Activated T-helper 2 cell treated with anti-CD3 and anti-CD28 coated beads, Interferon-gamma antibody, Interleukin-2, Interleukin-4, amounts not matched to agents 10 μg/mL and 5 μg/mL and 100 μg/mL, durations not matched to agents 14 hours and 24 hours and 36 hours (primary cell): ENCODE measurements at regions not wholly inside any gene's neighbourhood (a gene's known extent, or its start where the extent isn't known, plus 50 kb on each side); places are given as distances from the start of the nearest gene placed in this dataset.

ENCODE experiments used
- DNase-seq: peaks from one replicate; pipeline ENCODE4 v3.0.0; 2021; ENCODE audit warnings: low spot score
- H3K27ac Mint-ChIP-seq: one replicate; pipeline ENCODE4 v1.8.0; 2021; ENCODE audit warnings: mixed read lengths
- H3K27me3 Mint-ChIP-seq: one replicate; pipeline ENCODE4 v1.8.0; 2021; ENCODE audit warnings: low read depth, mixed read lengths
- H3K36me3 Mint-ChIP-seq: one replicate; pipeline ENCODE4 v1.8.0; 2021; ENCODE audit warnings: low read depth, mixed read lengths
- H3K4me1 Mint-ChIP-seq: one replicate; pipeline ENCODE4 v1.8.0; 2021; ENCODE audit warnings: low read depth, mixed read lengths
- H3K4me3 Mint-ChIP-seq: one replicate; pipeline ENCODE4 v1.8.0; 2021; ENCODE audit warnings: low read depth, mild to moderate bottlenecking, moderate library complexity, mixed read lengths
- H3K9me3 Mint-ChIP-seq: one replicate; pipeline ENCODE4 v1.8.0; 2021; ENCODE audit warnings: mixed read lengths
- intact Hi-C: fragments of 100-400 bp; cut with micrococcal nuclease; formaldehyde crosslinking; loops from one replicate; pipeline ENCODE4 v1.15.1; 2023

DNA sequence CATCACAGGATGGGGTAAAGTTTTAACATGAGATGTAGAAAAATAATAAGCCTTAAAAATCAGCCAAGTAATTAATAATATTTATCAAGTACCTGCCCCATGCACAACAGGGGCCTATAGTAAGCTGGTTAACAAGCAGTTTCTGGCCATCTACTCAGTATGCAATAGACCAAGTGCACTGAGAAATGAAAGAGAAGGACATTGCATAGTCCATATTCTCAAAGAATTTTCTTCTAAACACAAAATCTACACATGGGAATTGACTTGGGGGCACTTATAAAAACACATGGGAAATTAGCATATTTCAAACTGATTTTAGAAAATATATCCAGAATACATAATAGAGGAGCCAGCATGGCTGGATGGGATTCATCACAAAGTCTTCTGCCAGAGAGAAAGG lies 109.5 kb downstream of the DIO2 start:
- no peak for DNase-seq
- H3K27me3 Mint-ChIP-seq, result no peaks in the 10 kb centered on the region
- H3K9me3 Mint-ChIP-seq, result peaks cover 6% of the 10 kb centered on the region
- H3K4me1 Mint-ChIP-seq, result no peaks in the 10 kb centered on the region
- H3K36me3 Mint-ChIP-seq, result no peaks in the 10 kb centered on the region
- no peak overlapping the region for H3K27ac Mint-ChIP-seq
- intact Hi-C loops, result no loop called here
- H3K4me3 Mint-ChIP-seq, result no peak overlapping the region

DNA sequence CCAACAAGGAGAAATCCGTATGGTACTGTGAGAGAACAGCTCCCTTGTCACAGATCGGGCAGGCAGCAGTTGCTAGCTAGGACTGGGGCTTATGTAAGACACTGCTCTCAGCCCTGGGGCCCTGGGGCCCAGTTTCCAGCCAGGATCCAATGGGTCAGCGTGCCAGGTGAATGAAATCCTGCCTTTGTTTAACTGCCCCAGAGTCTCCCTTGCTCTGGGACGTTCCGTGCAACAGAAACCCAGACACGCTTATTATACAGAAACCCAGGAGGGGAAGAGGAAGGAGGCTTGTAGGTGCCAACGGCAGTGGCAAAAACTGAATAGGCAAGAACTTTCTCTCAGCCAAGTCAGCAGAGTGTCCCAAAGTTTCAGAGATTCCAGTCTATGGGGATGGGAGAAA lies 110.6 kb downstream of the DIO2 start:
- Mint-ChIP-seq H3K9me3 (peaks cover 7% of the 10 kb centered on the region), H3K36me3 (no peaks in the 10 kb centered on the region), H3K27ac (no peak overlapping the region), H3K4me1 (no peaks in the 10 kb centered on the region), H3K4me3 (no peak overlapping the region), H3K27me3 (no peaks in the 10 kb centered on the region)
- no peak for DNase-seq
- intact Hi-C loops, result no loop called here

DNA sequence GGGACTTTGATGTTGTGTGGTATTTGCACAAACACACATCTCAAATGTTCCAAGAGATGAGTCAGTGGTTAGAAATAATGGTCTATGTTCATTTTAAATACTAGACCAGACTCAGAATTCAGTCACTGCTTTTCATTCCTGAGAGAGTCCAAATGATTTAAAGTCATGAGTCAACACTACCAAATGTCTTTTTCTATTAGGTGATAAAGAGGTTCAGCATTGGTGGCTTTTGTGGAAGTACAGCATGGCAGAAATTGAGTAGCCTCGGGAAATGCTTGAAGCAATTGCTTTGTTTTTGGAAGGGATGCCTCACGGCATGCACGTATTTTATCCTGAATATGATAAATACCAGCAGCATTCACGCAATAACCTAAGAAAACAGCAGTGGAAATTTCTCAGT lies 115.7 kb downstream of the DIO2 start:
- intact Hi-C loops, result no loop called here
- H3K4me1 Mint-ChIP-seq, result no peaks in the 10 kb centered on the region
- H3K4me3 Mint-ChIP-seq, result no peak overlapping the region
- no peak overlapping the region for H3K27ac Mint-ChIP-seq
- H3K27me3 Mint-ChIP-seq, result no peaks in the 10 kb centered on the region
- no peak for DNase-seq
- no peaks in the 10 kb centered on the region for H3K36me3 Mint-ChIP-seq
- H3K9me3 Mint-ChIP-seq, result peaks cover 7% of the 10 kb centered on the region

DNA sequence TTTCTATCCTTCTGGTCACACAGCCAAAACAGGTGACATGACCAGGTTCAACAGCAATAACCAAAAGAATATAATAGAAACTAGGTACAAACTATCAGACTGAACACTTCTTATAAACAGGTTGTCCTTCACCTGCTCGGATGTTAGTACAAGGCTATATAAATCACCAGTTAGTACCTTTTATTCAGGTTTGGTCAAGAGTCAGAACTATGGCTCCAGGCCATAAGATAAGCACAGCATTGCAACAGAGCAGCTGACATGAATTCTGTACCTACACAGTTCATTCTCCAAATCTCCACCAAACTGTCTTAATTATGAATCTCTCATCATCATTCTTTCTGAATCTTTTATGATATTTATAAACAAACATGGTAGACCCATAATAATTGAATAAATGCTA lies 123.9 kb downstream of the DIO2 start:
- Mint-ChIP-seq H3K27me3 (no peaks in the 10 kb centered on the region), H3K27ac (no peak overlapping the region), H3K9me3 (peaks cover 26% of the 10 kb centered on the region), H3K4me3 (no peak overlapping the region), H3K36me3 (no peaks in the 10 kb centered on the region), H3K4me1 (no peaks in the 10 kb centered on the region)
- intact Hi-C loops, result no loop called here
- no peak for DNase-seq

DNA sequence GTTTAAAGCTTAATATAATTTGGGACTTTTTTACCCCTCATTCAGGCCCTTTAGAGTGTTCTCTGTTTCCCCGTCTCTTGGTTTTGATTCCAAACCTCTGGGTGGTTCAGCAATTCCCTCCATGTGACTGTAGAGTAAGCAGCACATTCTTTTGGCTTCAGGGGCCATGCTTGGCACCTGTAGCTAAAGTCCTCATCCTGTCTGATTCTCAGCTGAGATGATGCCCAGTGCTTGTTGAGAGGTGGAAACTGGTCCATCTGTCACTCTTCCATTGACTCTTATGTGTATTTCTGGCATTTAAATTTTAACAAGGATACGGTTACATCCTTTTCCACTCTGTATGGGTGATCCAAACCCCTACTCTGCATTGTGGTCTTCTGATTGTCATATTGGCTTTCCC lies 127.1 kb downstream of the DIO2 start:
- no peak overlapping the region for H3K4me3 Mint-ChIP-seq
- H3K27ac Mint-ChIP-seq, result no peak overlapping the region
- no peaks in the 10 kb centered on the region for H3K36me3 Mint-ChIP-seq
- DNase-seq, result no peak
- peaks cover 29% of the 10 kb centered on the region for H3K9me3 Mint-ChIP-seq
- H3K4me1 Mint-ChIP-seq, result no peaks in the 10 kb centered on the region
- intact Hi-C loops, result no loop called here
- H3K27me3 Mint-ChIP-seq, result no peaks in the 10 kb centered on the region

DNA sequence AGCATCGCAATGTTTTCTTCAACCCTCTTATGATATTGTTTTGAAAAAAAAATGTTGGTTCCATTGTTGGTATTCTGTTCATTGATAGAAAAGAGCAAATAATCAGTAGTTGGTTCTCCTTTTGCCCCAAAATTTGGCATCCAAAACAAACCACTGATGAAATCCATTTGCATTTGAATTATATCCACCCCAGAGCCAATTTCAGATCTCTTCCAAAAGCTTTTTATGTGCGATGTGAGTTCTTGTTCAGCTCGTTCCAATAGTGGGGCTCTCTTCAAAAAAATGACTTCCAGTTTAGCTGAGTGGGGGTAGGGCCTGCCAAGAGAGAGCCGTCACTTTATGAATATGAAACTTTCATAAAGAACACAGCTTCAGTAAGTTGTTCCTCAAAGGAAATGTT lies 130.7 kb downstream of the DIO2 start:
- Mint-ChIP-seq H3K36me3 (no peaks in the 10 kb centered on the region), H3K27ac (no peak overlapping the region), H3K4me3 (no peak overlapping the region), H3K27me3 (no peaks in the 10 kb centered on the region), H3K9me3 (peaks cover 32% of the 10 kb centered on the region), H3K4me1 (no peaks in the 10 kb centered on the region)
- no peak for DNase-seq
- intact Hi-C loops, result no loop called here

DNA sequence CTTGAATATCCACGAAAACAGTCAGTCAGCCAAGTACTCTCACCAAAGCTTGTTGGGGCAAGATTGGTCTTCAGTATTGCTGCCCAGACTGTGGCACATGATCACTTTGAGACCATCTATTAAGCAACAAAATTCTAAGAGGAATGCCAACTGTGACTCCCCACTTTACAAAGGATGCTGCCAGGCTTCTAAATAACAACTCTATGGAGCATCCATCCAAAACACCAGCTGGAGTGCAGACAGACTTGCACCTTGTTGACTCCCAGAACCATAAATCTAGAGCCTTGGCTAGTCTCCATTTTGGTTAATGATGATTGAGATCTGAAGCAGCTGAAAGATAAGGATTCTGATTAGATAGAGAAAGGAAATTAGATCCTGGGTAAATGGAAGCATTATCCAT lies 132.8 kb downstream of the DIO2 start:
- Mint-ChIP-seq H3K27me3 (no peaks in the 10 kb centered on the region), H3K4me1 (no peaks in the 10 kb centered on the region), H3K36me3 (no peaks in the 10 kb centered on the region), H3K4me3 (no peak overlapping the region), H3K27ac (no peak overlapping the region), H3K9me3 (peaks cover 18% of the 10 kb centered on the region)
- DNase-seq, result no peak
- intact Hi-C loops, result no loop called here

DNA sequence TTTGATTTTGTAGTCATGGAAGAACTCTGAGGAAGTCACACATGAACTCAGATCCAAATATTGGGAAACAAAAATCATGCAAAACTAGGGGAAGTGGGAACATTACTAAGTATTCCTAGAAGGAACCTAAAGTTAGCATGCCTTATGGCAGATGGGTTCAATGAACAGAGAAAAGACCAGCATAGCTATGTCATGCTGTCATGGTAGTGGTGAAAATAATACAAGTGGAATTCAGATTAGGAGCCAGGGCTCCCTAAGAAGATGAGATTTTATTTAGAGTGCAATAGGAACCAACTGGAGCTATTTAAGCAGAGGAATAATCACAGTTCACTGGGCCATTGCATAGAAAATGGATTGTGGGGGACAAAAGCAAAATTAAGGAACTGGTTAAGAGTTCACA lies 134.0 kb downstream of the DIO2 start:
- H3K4me1 Mint-ChIP-seq, result no peaks in the 10 kb centered on the region
- no peaks in the 10 kb centered on the region for H3K27me3 Mint-ChIP-seq
- no peaks in the 10 kb centered on the region for H3K36me3 Mint-ChIP-seq
- H3K9me3 Mint-ChIP-seq, result peaks cover 22% of the 10 kb centered on the region
- no peak overlapping the region for H3K4me3 Mint-ChIP-seq
- no peak for DNase-seq
- H3K27ac Mint-ChIP-seq, result no peak overlapping the region
- intact Hi-C loops, result no loop called here

DNA sequence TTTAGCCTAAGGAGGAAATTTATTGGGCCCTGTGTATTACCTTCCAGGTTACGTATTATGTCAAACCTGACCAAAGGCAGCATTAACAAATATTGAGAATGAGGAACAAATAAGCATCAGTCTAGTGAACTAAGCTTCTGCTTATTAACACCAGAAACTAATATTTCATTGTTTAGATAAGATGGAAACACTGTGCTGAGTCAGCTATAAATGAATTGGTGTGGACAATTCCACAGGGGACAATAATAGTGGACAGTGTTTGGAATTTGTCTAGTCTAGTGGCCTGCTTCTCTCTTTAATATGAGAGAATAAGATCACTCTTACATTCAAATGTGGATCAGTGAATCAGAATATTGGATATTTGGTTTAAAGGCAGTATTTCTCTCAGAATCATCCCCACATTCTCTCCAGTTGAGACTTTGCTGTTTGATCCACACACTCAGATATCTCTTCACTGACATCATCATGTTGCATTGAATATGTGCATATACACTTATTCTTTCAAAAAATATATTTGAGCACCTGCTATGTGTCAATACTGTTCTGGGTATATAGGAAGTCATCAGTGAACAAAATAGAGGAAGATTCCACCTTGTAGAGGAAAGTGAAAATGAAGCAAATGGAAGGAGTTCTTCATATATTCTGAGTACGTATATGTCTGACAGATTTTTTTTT lies 136.3 kb downstream of the DIO2 start:
- no peaks in the 10 kb centered on the region for H3K4me1 Mint-ChIP-seq
- no peaks in the 10 kb centered on the region for H3K36me3 Mint-ChIP-seq
- H3K27ac Mint-ChIP-seq, result no peak overlapping the region
- H3K27me3 Mint-ChIP-seq, result no peaks in the 10 kb centered on the region
- H3K9me3 Mint-ChIP-seq, result peaks cover 27% of the 10 kb centered on the region
- no peak for DNase-seq
- no peak overlapping the region for H3K4me3 Mint-ChIP-seq
- intact Hi-C loops, result no loop called here

DNA sequence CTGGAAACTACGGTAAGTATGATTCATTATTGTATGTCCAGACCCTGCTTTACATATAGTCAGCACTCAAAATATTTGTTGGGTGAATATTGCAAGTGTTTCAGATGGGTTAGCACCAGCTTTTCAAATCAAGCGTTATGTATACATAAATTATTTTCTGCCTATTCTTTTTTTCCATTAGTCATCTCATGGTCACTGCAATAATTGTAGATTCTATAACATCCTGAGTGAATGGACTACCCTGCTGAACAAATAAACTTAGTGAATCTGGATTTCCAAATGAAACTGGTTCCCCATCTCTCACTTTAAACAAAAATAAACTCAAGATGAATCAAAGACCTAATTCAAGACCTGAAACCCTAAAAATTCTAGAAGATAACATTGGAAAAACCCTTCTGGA lies 152.3 kb downstream of the DIO2 start:
- H3K27ac Mint-ChIP-seq, result no peak overlapping the region
- no peaks in the 10 kb centered on the region for H3K27me3 Mint-ChIP-seq
- DNase-seq, result no peak
- H3K36me3 Mint-ChIP-seq, result no peaks in the 10 kb centered on the region
- no peaks in the 10 kb centered on the region for H3K4me1 Mint-ChIP-seq
- H3K9me3 Mint-ChIP-seq, result peaks cover 9% of the 10 kb centered on the region
- no peak overlapping the region for H3K4me3 Mint-ChIP-seq
- intact Hi-C loops, result no loop called here

DNA sequence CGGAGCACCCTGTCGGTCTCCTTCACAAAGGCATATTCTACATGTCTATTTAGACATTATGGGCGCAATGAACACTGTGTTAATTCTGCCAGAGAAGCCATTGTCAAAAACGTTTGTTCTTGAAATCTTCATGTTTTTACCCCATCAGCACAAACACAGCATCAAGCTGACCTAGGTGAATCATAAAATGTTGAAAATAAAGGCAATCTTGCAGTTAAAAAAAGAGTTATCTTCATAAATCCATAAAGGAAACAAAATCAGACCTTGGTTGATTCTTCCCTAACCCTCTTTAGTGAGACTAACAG lies 154.9 kb downstream of the DIO2 start:
- Mint-ChIP-seq H3K36me3 (no peaks in the 10 kb centered on the region), H3K4me1 (no peaks in the 10 kb centered on the region), H3K27ac (no peak overlapping the region), H3K9me3 (no peaks in the 10 kb centered on the region), H3K27me3 (no peaks in the 10 kb centered on the region), H3K4me3 (no peak overlapping the region)
- intact Hi-C loops, result no loop called here
- DNase-seq, result no peak

DNA sequence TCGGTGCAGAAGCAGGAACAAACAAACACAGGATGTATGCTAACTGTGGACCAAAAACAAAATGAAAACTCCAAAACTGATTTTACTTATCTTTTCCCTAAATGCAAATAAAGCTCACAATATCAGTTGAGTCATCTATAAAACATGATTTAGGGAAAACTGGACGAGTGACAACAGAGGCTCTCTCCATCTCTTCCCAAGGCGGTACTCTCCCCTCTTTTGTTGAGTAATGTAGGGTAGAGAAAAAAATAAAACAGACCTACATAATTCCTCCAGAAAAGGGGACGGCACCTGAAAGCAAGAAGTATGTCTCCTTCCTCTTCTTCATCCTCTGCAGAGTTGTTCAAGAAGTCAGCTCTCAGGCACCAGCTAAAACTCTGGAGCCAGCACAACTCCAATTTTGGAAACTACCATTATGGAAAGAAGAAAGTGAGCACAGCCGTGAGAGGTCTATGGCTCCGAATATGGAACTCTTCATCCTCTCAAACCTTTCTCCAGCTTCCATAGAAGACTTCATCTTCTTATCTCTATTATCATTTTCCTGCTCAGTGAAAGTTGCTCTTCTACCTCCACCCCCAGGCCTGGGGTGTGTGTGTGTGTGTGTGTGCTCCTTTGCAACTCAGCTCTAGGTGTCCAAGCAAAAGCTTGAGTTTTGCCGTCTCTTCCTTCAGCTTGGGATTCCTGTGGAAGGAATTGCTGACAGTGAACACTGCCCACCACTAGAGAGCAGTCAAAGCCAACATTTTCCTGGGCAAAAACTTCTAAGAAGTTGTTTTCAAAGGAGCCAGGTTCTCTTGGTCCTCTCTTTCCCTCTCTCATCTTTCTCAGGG lies 155.4 kb downstream of the DIO2 start:
- H3K4me3 Mint-ChIP-seq, result no peak overlapping the region
- no peak overlapping the region for H3K27ac Mint-ChIP-seq
- no peaks in the 10 kb centered on the region for H3K4me1 Mint-ChIP-seq
- no peaks in the 10 kb centered on the region for H3K9me3 Mint-ChIP-seq
- no peaks in the 10 kb centered on the region for H3K36me3 Mint-ChIP-seq
- no peak for DNase-seq
- H3K27me3 Mint-ChIP-seq, result no peaks in the 10 kb centered on the region
- intact Hi-C loops, result no loop called here

DNA sequence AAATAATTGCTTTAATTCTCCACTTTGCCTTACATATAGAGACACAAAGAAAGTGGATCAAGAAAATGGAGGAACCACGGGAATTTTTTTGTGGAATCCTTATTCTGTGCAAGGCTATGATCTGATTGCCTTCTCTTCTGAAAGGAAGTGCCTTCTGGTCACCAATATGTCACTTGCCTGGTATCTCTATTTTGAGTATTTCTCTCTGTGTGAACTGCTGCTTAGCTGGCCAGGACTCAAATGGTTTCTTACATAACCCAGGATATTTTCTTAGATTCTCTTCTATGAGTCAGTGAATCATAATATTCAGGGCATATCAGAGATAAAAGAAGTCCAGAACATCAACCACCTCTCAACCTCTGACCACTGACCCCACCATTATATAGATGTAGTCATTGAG lies 156.1 kb downstream of the DIO2 start:
- no peak for DNase-seq
- H3K4me3 Mint-ChIP-seq, result no peak overlapping the region
- H3K27ac Mint-ChIP-seq, result no peak overlapping the region
- no peaks in the 10 kb centered on the region for H3K27me3 Mint-ChIP-seq
- H3K36me3 Mint-ChIP-seq, result no peaks in the 10 kb centered on the region
- intact Hi-C loops, result no loop called here
- H3K4me1 Mint-ChIP-seq, result no peaks in the 10 kb centered on the region
- H3K9me3 Mint-ChIP-seq, result no peaks in the 10 kb centered on the region
